Stimulated activated CD8-positive, alpha-beta memory T cell treated with anti-CD3 and anti-CD28 coated beads, Interleukin-15, amount 100 ng/mL, for 1 hour (primary cell): ENCODE measurements at regions not wholly inside any gene's neighbourhood (a gene's known extent, or its start where the extent isn't known, plus 50 kb on each side); places are given as distances from the start of the nearest gene placed in this dataset.

Source experiments
- DNase-seq: peaks from one replicate; pipeline ENCODE4 v3.0.0-alpha.2; 2020; ENCODE audit warnings: low read depth

GRCh38 chr15:39454189-39454986, 126.5 kb upstream of the THBS1 start:
- DNase-seq, result no peak

GRCh38 chr15:39455471-39455991, 125.3 kb upstream of the THBS1 start:
- DNase-seq, result no peak

- no peak for DNase-seq
Measured at GRCh38 chr15:39456159-39456558, 124.7 kb upstream of the THBS1 start.

- no peak for DNase-seq
Measured at GRCh38 chr15:39456582-39457330, 124.1 kb upstream of the THBS1 start.

GRCh38 chr15:39458131-39458530, 122.7 kb upstream of the THBS1 start:
- no peak for DNase-seq

GRCh38 chr15:39459548-39459947, 121.3 kb upstream of the THBS1 start:
- no peak for DNase-seq

GRCh38 chr15:39460748-39461147, 120.1 kb upstream of the THBS1 start:
- no peak for DNase-seq

GRCh38 chr15:39461536-39462130, 119.2 kb upstream of the THBS1 start:
- no peak for DNase-seq

GRCh38 chr15:39462691-39463090, 118.2 kb upstream of the THBS1 start:
- DNase-seq, result no peak

- DNase-seq, result no peak
Measured at GRCh38 chr15:39465843-39466749, 114.8 kb upstream of the THBS1 start.

- no peak for DNase-seq
Measured at GRCh38 chr15:39466750-39467105, 114.2 kb upstream of the THBS1 start.

GRCh38 chr15:39468331-39468730, 112.5 kb upstream of the THBS1 start:
- DNase-seq, result no peak

- no peak for DNase-seq
Measured at GRCh38 chr15:39468828-39469227, 112.1 kb upstream of the THBS1 start.

GRCh38 chr15:39471785-39472574, 108.9 kb upstream of the THBS1 start:
- no peak for DNase-seq

- DNase-seq, result no peak
Measured at GRCh38 chr15:39472621-39473297, 108.1 kb upstream of the THBS1 start.

GRCh38 chr15:39473298-39473947, 107.5 kb upstream of the THBS1 start:
- no peak for DNase-seq

GRCh38 chr15:39474657-39475056, 106.2 kb upstream of the THBS1 start:
- no peak for DNase-seq

GRCh38 chr15:39478996-39479395, 101.9 kb upstream of the THBS1 start:
- no peak for DNase-seq

GRCh38 chr15:39479911-39480310, 101.0 kb upstream of the THBS1 start:
- DNase-seq, result no peak

- DNase-seq, result no peak
Measured at GRCh38 chr15:39482459-39482858, 98.4 kb upstream of the THBS1 start.
